NCI-H69 (cell line): ENCODE measurements at regions not wholly inside any gene's neighbourhood (a gene's known extent, or its start where the extent isn't known, plus 50 kb on each side); places are given as distances from the start of the nearest gene placed in this dataset.
A peak's percentile ranks its signal among the peaks of the same experiment; 100 is the strongest.

ENCODE experiments used
- DNase-seq: peaks from one replicate; lab custom pipeline; 2025; lab: John Stamatoyannopoulos, UW

DNA sequence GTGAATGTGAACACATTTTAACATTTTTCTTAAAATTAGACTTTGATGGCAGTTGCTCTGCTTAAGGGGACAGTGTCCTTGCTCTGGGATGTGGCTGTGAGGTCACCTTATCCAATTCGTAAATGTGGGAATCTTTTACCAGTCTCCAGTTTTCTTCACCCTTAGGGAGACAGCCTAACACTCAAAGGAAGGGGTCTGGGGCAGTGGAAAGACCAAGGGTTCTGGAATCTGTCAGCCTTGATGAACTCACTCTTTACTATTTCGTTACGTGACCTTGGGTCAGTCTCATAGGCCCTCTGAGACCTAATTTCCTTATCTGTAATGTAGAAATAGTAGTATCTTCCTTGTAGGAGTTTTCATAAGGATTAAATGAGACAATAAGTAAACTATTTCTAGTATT lies 245.6 kb upstream of the ATP2B1 start:
- no peak for DNase-seq

DNA sequence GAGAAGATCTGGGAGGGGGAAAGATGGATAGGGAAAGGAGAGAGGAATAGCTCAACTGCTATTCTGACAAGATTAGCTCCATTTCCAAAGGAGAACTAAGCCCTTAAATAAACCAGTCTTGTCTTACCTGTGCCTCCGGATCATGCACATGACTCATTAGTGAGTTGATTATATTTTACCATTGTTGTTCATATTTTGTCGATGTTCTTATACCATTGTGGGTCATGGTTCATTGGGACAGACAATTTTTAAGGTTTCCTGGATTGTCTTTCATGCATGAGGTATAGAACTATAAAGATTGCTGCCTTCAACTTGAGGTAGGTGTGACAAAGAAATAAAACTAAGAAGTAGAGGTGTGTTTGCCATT lies 243.0 kb upstream of the ATP2B1 start:
- no peak for DNase-seq

DNA sequence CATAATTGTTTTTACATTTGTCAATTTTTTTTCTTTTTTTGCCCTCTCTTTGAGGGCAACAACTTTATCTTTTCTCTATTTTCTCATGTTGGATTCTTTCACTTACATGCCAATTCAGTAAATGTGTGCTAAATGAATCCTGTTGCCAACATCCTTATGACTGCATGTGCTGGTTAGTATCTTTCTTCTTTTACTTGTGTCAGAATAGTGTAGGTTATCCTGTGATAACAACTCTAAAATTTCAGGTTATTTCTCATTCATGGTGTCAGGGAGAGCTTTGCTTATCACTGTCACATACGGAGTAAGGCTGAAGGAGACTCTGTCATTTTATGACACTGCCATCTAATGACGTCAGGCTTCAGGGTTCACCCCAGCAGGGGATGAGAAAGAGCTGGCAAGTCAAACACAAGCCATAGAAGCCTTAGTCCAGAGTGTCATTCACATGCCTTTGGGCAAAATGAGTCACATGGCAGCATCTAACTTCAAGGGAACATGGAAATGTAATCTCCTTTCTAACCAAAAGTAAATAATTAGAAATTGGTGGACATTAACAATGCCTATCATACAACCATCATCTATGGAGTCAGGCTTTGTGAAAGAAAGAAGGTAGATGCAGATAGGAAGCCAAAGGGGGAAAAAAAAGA lies 242.5 kb upstream of the ATP2B1 start:
- DNase-seq = peak; percentile 91

DNA sequence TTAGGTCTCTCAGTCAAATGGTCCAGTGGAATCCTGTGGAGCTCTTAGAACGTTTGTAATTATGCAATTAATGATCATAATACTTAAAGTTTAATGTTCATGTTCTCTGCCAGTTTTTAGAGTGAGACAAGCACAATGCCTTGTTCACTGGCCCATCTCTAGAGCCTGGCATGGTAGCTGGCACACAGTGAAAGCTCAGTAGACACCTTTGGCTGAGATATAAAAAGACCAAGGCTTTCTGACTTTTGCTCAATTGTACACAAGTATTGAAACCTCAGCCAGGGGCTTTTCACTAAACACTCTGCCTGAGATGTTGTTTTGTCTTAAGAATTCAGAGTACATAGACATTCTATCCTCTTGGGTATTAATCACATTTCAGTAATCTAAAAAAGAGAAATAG lies 241.8 kb upstream of the ATP2B1 start:
- peak; percentile 42 for DNase-seq

DNA sequence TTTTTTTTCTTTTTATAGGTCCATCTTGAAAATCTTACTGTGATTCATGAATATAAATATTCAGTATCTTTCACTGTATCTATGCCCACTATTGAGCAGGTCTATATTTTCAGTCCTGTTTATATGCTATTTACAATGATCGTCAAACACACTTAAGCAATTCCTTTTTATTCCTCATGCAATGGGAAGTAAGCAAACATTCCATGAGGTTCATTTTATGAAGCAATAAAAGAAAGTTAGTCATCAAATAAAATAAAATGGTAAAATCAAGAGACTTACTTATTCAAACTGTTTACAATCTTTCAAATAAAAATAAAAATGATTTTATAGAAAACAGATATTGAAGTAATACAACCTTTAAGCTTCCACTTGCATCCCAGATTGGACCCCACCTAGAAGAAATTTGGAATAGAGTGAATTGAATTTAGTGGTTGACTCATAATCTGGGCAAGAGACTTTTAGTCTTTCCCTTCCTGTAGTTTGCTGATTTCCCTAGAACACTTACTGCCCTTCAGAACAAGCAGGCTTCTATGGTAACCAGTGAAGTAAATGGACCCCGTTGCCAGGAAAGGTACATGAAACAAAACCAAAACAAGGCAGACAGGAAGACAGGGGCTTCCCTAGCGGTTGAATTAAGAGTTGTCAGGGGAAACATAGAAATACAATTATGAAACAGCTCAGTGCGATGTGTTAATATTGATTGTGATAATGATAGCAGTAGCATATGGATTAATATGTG lies 241.0 kb upstream of the ATP2B1 start:
- peak; percentile 75 for DNase-seq

DNA sequence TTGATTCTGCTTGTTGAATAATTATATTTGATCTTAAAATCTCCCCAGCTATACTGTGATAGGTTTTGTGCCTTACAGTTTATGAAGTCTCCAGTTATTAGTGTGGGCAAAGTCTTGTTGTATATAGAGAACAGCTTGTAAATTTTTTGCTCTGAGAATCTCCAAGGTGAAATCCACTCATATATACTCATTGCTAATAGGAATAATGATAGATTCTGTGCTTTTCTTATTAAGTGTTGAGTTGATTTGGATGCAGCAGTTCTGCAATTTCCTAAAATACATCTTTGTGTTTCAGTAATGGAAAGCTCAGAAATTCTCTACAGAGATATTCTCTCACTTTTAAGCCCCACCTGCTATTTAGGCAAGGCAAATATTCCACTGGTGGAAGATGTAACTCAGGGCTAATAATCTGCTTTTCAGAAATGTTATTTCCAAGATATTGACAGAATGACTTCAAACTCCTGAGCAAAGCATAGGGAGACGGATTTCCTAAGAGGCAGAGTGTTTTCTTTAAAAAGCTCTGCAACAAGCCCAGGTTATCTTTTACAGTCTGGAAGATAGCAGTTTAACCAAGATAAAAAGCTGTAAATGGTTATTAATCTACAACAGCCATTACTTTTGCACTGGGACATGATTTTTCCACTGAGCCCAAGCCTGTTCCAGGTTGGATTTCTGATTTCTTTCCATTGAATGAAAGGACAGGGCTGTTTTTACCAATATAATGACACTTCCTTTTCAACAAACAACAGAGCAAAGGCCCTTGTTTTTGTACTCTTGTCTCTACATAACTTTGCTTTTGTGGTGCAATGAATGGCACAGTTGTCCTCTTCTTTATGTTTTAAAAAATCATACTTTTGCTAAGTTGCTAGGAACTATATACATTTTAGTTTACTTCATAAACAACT lies 239.9 kb upstream of the ATP2B1 start:
- no peak for DNase-seq

DNA sequence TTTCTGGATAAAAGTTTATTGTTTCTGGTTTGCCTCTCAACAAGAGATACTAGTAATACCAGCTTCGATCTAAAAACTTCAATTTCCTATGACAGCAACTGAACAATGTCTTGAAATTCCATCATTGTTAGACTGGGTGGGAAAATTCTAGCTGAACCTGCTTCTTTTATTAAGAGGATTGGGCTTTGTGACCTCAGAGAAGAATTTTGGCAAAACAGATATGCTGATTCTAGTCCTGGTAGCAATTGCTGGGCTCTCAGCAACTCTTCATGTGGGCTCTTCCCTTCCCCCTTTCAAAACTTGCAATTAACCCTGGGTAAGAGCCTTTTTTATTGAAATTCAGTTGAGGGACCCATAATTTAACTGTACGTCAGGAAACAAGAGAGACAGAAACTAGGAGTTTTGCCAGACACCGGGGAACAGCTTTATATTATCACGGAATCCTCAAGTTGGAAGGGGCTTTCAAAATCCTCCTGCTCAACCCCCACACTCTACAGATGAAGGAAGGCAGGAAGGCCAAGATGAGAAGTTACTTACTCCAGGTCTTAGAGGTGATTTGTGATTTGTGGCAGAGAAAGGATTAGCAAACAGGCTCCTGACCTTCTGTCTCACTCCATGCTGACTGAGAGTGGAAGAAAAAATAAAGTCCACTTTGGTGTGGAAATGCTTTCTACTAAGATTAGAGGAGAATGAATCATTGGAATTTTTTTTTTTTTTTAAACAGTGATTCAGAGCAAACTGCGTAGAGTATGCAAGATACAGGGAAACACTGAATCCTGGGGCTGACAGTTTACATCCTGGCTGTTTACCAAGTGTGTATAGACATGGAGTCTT lies 239.0 kb upstream of the ATP2B1 start:
- DNase-seq = peak; percentile 91

DNA sequence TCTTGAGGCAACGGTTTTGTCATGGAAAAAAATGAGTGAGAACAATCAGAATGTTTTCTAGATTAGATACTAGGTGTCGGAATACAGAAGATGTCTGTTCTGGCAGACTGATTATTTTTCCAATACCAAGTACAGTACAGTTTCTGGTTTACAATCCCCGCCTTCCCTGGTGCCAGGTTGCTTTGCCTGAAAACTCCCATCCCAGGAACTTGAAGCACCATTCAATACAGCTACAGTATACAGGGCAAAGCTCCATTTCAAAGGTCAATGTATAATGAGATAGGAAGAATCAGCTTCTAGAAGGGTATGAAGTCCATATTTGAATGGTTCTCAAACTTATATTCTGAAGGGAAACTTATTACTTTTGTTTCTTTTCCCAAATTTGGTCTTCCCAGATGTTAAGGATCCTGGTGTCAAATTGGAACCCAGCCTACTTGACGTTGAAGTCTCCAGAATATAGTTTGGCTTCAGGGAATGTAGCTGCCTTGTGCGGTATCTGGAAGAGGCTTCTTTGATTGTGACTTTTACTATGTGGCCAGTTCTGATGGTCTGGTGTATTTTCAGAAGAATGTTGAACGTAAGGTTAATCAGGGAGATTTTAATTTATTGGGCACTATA lies 238.0 kb upstream of the ATP2B1 start:
- DNase-seq = no peak

DNA sequence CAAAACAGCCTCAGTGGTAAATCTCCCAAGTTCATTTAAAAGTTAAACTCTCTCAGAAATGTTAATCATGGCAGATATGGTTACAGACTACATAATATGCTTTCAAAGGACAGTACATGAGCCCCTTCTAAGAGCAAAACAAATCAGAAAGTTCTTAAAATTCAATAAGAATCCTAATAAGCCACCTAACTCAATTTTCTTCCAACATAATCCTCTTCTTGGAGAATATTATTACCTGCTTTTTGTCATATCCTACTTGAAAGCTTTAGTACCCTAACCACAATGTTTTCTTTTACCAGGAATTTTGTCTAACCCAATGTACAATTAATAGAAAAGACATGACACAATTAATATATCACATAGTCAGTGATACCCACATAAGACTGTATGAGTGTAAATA lies 236.5 kb upstream of the ATP2B1 start:
- no peak for DNase-seq

DNA sequence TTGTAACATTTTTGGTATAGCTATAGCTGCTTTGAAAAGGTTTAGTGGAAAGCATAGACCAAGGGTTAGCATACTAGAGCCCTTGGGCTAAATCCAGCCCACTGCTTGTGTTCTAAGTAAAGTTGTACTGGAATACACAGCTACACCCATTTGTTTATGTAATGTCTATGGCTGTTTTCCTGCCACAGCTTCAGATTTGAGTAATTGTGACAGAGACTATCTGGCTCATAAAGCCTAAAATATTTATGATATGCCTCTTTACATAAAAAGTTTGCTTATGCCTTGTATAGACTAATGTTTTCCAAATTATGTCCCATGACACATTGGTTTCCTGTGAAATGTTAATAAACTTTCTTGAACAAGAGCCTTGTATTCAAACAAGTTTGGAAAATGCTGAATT lies 234.8 kb upstream of the ATP2B1 start:
- DNase-seq = no peak

DNA sequence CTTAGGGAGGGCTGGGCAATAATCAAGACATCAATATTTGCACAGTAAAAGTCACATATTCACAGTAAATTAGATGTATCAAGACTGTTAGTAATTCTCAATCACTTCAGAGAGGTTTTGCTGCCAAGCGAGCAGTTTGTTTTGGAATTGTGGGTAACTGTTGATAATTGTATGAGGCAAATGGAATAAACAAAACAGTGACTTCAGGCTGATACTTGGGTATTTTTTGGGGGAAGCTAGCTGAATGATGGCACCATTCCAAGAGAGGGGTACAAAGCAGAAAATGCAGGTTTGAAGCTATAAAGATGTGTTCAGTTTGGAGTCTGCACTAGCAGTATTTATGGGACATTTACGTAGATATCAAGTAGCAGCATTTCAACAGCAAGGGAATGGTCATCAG lies 232.8 kb upstream of the ATP2B1 start:
- no peak for DNase-seq

DNA sequence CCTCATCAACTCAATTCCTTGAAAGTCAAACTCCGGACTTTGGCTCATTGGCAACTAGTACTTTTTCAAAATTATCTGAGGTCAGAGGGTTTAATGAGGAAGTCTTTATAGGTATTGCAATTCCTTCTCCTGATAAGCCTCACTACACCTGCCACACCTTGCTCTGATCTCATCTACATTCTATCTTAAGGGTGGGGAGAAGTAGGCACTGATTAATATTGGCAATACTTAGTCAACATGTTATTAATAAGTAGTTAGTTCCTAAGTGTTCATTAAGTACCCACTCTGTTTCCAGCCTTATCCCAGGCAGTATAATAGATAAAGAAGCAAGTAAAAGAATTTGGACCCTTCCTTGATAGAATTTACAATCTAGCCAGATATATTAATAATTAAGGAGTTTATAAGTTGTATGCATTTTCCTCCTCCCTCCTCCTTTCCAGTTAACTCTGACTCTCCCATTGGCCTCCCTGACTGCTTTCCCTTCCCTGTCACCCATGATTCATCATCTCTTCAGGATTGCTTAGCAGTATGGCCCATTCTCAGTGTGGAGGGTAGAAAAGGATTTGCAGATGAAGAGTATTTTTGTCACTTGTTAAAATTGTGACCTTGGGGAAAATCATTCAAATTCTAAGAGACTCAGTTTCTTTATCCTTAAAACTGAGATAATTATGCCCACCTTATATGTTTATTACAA lies 231.0 kb upstream of the ATP2B1 start:
- no peak for DNase-seq

DNA sequence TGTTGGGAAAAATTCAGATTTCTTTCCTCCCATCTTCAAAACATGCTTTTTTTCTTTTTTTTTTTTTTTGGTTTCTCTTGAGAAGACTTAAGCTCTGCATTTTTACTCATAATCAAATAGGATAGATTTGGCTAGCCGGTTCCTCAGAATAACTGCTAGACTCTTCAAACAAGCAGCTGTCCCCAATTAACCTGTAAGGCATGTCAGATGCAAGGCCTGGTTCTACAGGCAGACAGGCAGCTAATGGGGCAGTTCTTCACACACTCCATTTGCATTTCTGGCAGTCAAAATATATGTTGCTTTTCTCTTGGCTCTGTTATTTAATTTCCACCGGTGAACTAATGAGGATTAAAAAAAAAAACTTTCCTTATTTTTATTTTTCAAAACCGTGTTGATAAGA lies 228.0 kb upstream of the ATP2B1 start:
- DNase-seq = peak; percentile 51

DNA sequence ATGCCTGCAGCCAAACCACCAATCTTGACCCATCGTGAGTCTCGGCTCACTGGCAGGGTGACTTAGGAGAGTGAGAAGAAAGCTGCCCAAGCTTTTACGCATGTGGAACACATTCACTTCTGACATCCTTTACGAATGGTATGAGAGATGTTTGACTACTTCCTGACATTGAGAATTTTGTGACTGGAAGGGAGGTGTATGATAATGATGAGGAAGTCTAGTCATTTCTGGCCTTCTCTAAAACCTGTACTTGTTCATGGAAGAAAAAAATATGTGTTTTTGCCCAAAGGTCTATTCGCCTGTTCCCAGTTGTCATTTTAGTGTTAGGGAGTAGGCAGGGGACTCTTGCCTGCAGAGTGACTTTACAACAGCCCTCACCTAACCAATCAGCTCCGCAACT lies 227.2 kb upstream of the ATP2B1 start:
- DNase-seq = no peak

DNA sequence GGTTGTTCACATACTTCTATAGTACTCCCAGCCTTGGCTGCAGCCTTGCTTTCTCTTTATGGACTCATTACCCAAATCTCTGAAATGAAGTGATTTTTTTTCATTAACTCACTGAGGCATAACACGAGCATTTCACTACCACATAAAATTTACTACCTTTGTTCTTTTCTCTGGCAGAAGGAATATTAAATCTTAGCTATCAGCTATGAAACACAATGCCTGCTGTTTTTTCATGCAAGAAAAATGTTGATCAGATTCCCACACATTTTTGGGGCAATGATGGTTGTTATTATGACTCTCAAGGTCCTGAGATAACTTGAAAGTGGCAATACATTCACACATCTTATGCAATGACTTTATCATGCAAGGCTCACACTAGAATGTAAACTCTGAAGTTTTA lies 225.3 kb upstream of the ATP2B1 start:
- no peak for DNase-seq

DNA sequence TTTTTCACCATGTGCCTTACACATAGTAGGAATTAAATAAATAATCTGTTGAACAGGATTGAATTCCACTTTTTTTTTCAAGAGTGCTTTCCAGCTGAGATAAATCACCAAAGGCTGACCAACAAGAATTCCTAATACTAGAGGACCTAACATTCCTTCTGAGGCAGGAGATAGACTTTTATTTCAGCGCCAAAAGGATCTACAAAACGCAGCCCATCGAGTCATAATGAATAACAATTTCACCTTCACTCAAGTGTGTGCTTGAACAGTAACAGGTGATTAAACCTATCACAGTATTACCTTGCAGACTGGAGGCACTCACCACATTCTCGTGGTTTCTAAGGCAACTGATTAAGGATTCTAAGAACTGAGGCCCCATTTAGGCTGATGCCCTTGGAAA lies 224.3 kb upstream of the ATP2B1 start:
- DNase-seq = no peak

DNA sequence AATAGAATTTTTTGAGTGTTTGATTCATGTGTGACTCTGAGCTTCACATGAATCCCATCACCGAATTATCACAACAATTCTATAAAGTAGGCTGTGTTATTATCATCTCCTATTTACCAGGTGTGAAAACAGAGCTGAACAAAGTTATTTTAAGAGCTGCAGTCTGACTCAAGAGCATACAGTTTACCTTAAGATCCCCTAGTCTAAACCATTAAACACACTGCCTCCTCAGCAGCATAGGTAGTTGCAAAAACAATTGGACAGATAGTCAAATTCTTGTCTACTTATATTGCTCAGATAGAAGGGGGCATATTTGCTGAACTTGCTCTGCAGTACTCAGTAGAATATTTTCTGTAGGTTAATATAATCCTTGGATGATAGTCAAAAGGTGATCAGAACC lies 219.8 kb upstream of the ATP2B1 start:
- no peak for DNase-seq

DNA sequence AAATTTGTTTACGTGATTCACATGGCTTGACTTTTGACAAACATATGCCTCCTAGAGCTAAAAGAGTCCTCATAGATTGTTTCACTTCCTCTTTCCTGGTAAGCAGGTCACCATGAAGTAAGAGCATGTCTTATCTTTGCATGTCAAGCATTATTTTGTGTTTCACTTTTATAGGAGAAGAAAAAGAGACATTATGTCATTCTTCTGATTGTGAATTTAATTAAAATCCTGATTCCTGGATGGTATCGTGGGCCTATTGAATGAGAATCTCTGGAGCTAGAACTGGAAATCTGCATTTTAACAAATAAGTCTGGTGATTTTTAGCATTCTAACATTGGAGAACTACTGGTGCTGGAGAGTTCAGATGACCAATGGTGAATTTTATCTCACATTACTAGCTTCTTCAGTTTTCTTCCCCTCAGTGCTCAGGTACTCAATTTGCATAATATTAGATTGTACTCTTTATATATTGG lies 218.6 kb upstream of the ATP2B1 start:
- DNase-seq = no peak

DNA sequence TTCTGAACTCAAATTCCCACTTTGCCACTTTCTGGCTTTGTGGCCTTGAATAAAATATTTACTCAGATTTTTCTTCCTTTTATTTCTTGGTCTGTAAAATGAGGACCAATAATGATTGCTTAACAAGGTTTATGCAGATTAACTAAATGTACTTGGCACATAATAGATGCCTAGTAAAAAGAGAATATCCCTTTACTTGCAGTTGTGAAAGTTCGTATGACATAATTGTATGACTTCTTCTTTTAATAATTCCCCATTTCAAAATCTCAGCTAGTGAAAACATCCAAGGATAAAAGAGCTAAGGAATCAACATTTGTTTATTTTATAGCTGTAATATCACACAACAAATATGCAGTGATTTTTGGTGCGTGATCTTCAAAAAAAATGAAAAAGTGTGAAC lies 215.6 kb upstream of the ATP2B1 start:
- no peak for DNase-seq

DNA sequence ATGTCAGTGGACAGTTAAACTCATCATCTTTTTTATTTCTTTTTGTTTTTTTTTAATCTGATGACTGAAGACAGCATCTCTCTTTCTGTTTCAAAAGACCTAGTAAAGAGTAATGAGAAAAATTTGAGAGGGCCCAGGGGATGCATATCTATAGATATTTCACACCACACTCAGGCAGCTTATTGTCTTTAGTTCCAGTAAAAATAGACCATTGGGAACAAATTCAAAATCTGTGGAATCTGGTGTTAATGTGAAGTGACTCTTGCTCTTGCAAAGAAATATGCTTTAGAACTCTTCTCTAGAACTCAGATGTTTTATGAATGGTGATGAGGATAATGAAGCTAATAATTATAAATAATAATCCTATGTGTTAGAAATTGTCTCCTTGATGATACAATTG lies 214.5 kb upstream of the ATP2B1 start:
- no peak for DNase-seq

DNA sequence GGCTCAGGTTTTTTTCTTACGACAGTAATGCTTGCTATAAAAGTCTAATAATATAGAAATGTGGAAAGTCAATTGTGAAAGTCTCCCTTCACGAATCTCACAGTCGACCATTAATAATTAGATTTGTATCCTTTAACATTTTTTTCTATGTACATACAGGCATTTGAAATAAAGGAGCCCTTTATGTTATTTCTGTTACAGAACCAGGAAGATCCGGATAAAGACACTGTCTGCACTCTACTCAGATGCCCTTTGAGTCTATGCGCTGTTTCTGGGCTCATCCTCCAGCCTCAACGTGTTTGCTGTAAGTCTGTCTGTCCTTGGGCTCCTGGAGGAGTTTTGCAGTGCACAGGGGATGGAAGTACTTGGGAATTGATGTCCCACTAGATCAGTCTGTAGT lies 212.2 kb upstream of the ATP2B1 start:
- no peak for DNase-seq
